ENCODE measurements at regions not wholly inside any gene's neighbourhood (a gene's known extent, or its start where the extent isn't known, plus 50 kb on each side); places are given as distances from the start of the nearest gene placed in this dataset.
"Not testable (repeated sequence)": the region's sequence is repeated elsewhere in the genome, so short reads cannot be mapped to it uniquely, and the experiment has no call there.

DNA sequence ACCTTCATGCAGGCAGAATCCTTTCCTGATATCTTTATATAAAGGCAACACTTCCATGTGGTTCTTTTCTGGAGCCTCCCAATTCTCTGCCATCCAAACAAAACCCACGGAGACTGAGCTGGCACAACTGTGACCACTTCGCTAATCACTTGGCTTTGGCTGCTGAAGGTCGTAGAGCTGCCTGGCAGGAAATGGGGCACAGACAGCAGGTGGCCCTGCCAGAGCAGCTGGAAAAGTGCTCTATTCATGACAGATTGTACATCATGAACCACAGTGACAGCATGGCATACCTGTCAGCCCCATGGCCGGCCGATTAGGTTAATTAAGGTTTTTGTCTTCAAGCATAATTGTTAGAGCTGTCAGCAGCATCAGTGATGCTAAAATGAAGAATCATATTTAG lies 141.9 kb upstream of the ANKRD55 start:
- DNase-seq (ENCODE audit: extremely low read depth, low read depth): no peak
- no peak overlapping the region for H3K4me3 ChIP-seq (replicated peaks; ENCODE audit: low read depth, low read length)
- TF ChIP-seq, protein P1, sequence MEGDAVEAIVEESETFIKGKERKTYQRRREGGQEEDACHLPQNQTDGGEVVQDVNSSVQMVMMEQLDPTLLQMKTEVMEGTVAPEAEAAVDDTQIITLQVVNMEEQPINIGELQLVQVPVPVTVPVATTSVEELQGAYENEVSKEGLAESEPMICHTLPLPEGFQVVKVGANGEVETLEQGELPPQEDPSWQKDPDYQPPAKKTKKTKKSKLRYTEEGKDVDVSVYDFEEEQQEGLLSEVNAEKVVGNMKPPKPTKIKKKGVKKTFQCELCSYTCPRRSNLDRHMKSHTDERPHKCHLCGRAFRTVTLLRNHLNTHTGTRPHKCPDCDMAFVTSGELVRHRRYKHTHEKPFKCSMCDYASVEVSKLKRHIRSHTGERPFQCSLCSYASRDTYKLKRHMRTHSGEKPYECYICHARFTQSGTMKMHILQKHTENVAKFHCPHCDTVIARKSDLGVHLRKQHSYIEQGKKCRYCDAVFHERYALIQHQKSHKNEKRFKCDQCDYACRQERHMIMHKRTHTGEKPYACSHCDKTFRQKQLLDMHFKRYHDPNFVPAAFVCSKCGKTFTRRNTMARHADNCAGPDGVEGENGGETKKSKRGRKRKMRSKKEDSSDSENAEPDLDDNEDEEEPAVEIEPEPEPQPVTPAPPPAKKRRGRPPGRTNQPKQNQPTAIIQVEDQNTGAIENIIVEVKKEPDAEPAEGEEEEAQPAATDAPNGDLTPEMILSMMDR (IDR thresholded peaks at IDR 0.05; ENCODE audit: low read depth, low read length, missing control alignments): no peak

DNA sequence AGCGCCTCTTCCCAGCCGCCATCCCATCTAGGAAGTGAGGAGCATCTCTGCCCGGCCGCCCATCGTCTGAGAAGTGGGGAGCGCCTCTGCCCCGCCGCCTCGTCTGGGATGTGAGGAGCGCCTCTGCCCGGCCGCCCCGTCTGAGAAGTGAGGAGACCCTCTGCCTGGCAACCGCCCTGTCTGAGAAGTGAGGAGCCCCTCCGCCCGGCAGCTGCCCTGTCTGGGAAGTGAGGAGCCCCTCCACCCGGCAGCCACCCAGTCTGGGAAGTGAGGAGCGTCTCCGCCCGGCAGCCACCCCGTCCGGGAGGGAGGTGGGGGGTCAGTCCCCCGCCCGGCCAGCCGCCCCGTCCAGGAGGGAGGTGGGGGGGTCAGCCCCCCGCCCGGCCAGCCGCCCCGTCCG lies 139.4 kb upstream of the ANKRD55 start:
- not testable (repeated sequence) for H3K4me3 ChIP-seq (replicated peaks; ENCODE audit: low read depth, low read length); DNase-seq (ENCODE audit: extremely low read depth, low read depth)

DNA sequence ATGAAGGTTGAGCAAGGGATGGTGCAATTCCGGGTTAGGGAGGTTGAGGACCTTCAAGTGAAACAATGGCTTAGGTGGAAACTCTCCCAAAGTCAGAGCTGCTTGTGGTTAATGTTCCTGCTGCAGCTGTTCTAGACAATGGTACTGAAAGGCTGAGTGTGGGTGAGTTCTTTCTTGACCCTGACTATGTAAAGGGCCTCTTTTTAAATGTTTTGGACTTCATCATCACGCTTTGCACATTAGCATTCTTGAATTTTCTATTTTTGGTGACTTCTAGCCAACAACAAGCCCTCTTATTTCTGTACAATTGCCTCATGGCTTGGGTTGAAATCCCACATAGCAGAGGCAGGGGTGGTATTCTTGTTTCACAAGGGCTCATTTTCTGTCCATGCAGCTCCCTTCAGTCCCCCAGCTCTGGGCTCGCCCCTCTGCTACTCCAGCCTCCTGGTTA lies 136.3 kb upstream of the ANKRD55 start:
- TF ChIP-seq, protein P1 (IDR thresholded peaks at IDR 0.05; ENCODE audit: low read depth, low read length, missing control alignments): no peak
- H3K4me3 ChIP-seq (replicated peaks; ENCODE audit: low read depth, low read length): no peak overlapping the region
- DNase-seq (ENCODE audit: extremely low read depth, low read depth): no peak

DNA sequence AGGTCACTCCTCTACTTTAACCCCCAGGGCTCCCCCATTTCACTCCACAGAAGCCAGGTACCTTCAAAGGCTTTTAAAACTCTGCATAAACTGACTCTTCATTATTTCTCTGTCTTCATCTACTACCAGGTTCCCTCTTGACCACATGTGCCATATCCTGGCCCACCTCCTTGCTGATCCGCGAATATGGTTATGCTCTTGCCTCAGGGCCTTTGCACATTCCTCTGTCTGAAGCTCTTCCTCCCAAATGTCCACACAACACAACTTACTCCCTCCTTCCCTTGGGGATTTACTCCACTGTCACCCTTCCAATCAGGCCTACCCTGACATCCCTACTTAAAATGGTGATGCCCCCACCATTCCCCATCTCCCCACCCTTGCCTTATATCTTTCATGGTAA lies 134.6 kb upstream of the ANKRD55 start:
- no peak overlapping the region for H3K4me3 ChIP-seq (replicated peaks; ENCODE audit: low read depth, low read length)
- DNase-seq (ENCODE audit: extremely low read depth, low read depth): no peak
- TF ChIP-seq, protein P1 (IDR thresholded peaks at IDR 0.05; ENCODE audit: low read depth, low read length, missing control alignments): no peak

DNA sequence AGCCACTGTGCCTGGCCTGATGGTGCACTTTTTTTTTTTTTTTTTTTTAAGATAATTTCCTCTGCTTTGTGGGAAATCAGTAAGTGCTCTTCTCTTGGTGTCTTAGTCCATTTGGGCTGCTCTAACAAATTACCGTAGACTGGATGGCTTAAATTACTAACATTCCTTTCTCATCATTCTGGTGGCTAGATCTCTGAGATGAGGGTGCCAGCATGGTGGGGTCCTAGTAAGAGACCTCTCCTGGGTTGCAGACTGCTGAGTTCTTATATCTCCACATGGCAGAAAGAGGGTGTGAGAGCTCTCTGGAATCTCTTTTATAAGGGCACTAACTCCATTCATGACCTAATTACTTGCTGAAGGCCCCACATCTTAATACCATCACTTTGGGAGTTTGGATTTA lies 133.9 kb upstream of the ANKRD55 start:
- no peak overlapping the region for H3K4me3 ChIP-seq (replicated peaks; ENCODE audit: low read depth, low read length)
- TF ChIP-seq, protein P1 (IDR thresholded peaks at IDR 0.05; ENCODE audit: low read depth, low read length, missing control alignments): no peak
- no peak for DNase-seq (ENCODE audit: extremely low read depth, low read depth)

DNA sequence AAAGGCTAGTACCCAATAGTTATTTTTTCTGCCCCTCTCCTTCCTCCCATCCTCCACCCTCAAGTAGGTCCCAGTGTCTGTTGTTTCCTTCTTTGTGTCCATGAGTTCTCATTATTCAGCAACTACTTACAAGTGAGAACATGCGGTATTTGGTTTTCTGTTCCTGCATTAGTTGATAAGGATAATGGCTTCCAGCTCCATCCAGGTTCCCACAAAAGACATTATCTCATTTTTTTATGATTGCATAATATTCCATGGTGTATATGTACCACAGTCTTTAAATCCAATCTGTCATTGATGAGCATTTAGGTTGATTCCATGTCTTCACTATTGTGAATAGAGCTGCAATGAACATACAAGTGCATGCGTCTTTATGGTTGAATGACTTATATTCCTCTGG lies 128.3 kb upstream of the ANKRD55 start:
- DNase-seq (ENCODE audit: extremely low read depth, low read depth): no peak
- H3K4me3 ChIP-seq (replicated peaks; ENCODE audit: low read depth, low read length): no peak overlapping the region
- TF ChIP-seq, protein P1 (IDR thresholded peaks at IDR 0.05; ENCODE audit: low read depth, low read length, missing control alignments): no peak

DNA sequence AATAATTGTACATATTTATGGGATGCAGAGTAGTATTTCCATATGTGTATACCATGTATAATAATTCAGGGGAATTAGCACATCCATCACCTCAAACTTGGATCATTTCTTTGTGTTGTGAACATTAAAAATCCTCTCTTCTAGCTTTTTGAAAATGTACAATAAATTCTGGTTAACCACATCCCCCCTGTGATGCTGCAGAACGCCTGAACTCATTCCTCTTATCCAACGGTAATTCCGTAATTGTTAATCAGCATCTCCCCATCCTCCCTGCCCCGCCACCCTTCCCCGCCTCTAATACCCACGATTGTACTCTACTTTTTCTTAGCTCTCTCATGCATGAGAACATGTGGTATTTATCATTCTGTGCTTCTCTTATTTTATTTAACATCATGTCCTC lies 127.7 kb upstream of the ANKRD55 start:
- DNase-seq (ENCODE audit: extremely low read depth, low read depth): no peak
- no peak overlapping the region for H3K4me3 ChIP-seq (replicated peaks; ENCODE audit: low read depth, low read length)
- TF ChIP-seq, protein P1 (IDR thresholded peaks at IDR 0.05; ENCODE audit: low read depth, low read length, missing control alignments): no peak
